Mesenchymal stem cell (in vitro differentiated cells and primary cell): ENCODE measurements at regions not wholly inside any gene's neighbourhood (a gene's known extent, or its start where the extent isn't known, plus 50 kb on each side); places are given as distances from the start of the nearest gene placed in this dataset.

ENCODE experiments used
- DNase-seq: peaks from one replicate; pipeline ENCODE4 v3.0.0-alpha.2; 2013
- H2AFZ ChIP-seq: one replicate; pipeline ENCODE4 v1.6.1; 2013; ENCODE audit warnings: low read depth, mild to moderate bottlenecking, control low read depth, inconsistent platforms, low read length, moderate library complexity
- H2AK5ac ChIP-seq: 2 replicates; pipeline ENCODE4 v1.6.1; 2013; ENCODE audit warnings: low read length, moderate library complexity, mild to moderate bottlenecking, inconsistent platforms; ENCODE audit not compliant: severe bottlenecking
- H2BK120ac ChIP-seq: one replicate; pipeline ENCODE4 v1.6.1; 2013; ENCODE audit warnings: low read depth, mild to moderate bottlenecking, inconsistent platforms, low read length, moderate library complexity
- H2BK12ac ChIP-seq, 2 experiments: one replicate each; pipeline ENCODE4 v1.6.1; 2013; ENCODE audit warnings: inconsistent platforms in 2 of 2, low read length in 2 of 2, mild to moderate bottlenecking in 2 of 2, moderate library complexity in 2 of 2, control low read depth in 1 of 2
- H2BK15ac ChIP-seq: one replicate; pipeline ENCODE4 v1.6.1; 2013; ENCODE audit warnings: mild to moderate bottlenecking, low read depth, inconsistent platforms; ENCODE audit not compliant: poor library complexity, severe bottlenecking
- H2BK5ac ChIP-seq: 2 replicates; pipeline ENCODE4 v1.6.1; 2013; ENCODE audit warnings: low read depth, mild to moderate bottlenecking, low read length, control low read depth, inconsistent platforms; ENCODE audit not compliant: poor library complexity, severe bottlenecking
- H3K14ac ChIP-seq, 2 experiments: one replicate each; pipeline ENCODE4 v1.6.1; 2013; ENCODE audit warnings: inconsistent platforms in 2 of 2, low read length in 2 of 2, control low read depth in 1 of 2, mild to moderate bottlenecking in 1 of 2, moderate library complexity in 1 of 2
- H3K18ac ChIP-seq, 2 experiments: one replicate each; pipeline ENCODE4 v1.6.1; 2013; ENCODE audit warnings: inconsistent platforms in 2 of 2, low read length in 2 of 2, control low read depth in 1 of 2, low read depth in 1 of 2, mild to moderate bottlenecking in 1 of 2
- H3K23ac ChIP-seq, 2 experiments: one replicate each; pipeline ENCODE4 v1.6.1; 2013; ENCODE audit warnings: inconsistent platforms in 2 of 2, low read length in 2 of 2, mild to moderate bottlenecking in 2 of 2, moderate library complexity in 2 of 2, control low read depth in 1 of 2
- H3K27ac ChIP-seq: 2 replicates; pipeline ENCODE4 v1.5.1; 2013; ENCODE audit warnings: mild to moderate bottlenecking, moderate library complexity, low read length, control low read depth, inconsistent platforms; ENCODE audit not compliant: poor library complexity, severe bottlenecking
- H3K27me3 ChIP-seq, 2 experiments: 2 replicates each; pipeline versions ENCODE4 v1.6.1 to v1.7.0; 2013; ENCODE audit warnings: low read length in 2 of 2, mild to moderate bottlenecking in 2 of 2, moderate library complexity in 2 of 2, control low read depth in 1 of 2, inconsistent platforms in 1 of 2; ENCODE audit not compliant: control insufficient read depth in 1 of 2, insufficient read depth in 1 of 2
- H3K36me3 ChIP-seq, 2 experiments: 2 replicates each; pipeline versions ENCODE4 v1.6.1 to v1.7.0; 2013; ENCODE audit warnings: low read length in 2 of 2, control low read depth in 1 of 2, inconsistent platforms in 1 of 2, low read depth in 1 of 2, mild to moderate bottlenecking in 1 of 2; ENCODE audit not compliant: insufficient read depth in 2 of 2, control insufficient read depth in 1 of 2
- H3K4ac ChIP-seq, 2 experiments: one replicate each; pipeline ENCODE4 v1.6.1; 2013; ENCODE audit warnings: inconsistent platforms in 2 of 2, low read length in 2 of 2, mild to moderate bottlenecking in 2 of 2, moderate library complexity in 2 of 2, control low read depth in 1 of 2, low read depth in 1 of 2
- H3K4me1 ChIP-seq: 2 replicates; pipeline ENCODE4 v1.6.1; 2013; ENCODE audit warnings: low read depth, low read length, control low read depth; ENCODE audit not compliant: control insufficient read depth, insufficient read depth
- H3K4me2 ChIP-seq: 2 replicates; pipeline ENCODE4 v1.6.1; 2013; ENCODE audit warnings: low read length, mild to moderate bottlenecking, inconsistent platforms; ENCODE audit not compliant: poor library complexity, severe bottlenecking
- H3K4me3 ChIP-seq, 2 experiments: 2 replicates each; pipeline versions ENCODE4 v1.5.1 to v1.7.0; 2013; ENCODE audit warnings: low read length in 2 of 2, mild to moderate bottlenecking in 2 of 2, control low read depth in 1 of 2, low read depth in 1 of 2; ENCODE audit not compliant: insufficient read depth in 1 of 2
- H3K79me1 ChIP-seq: replicated peaks from 2 replicates; pipeline ENCODE4 v1.6.1; 2013; ENCODE audit warnings: mild to moderate bottlenecking, control low read depth, low read length, inconsistent platforms; ENCODE audit not compliant: poor library complexity, severe bottlenecking
- H3K9ac ChIP-seq: 2 replicates; pipeline ENCODE4 v1.7.0; 2013; ENCODE audit warnings: mild to moderate bottlenecking, low read length, moderate library complexity
- H3K9me3 ChIP-seq: 2 replicates; pipeline ENCODE4 v1.7.0; 2013; ENCODE audit warnings: mild to moderate bottlenecking, low read length; ENCODE audit not compliant: control insufficient read depth
- H4K8ac ChIP-seq: one replicate; pipeline ENCODE4 v1.6.1; 2013; ENCODE audit warnings: inconsistent platforms, mild to moderate bottlenecking, low read length, moderate library complexity
- H4K91ac ChIP-seq: one replicate; pipeline ENCODE4 v1.6.1; 2013; ENCODE audit warnings: mild to moderate bottlenecking, low read length, inconsistent platforms
- WGBS: methylation state at CpG from one replicate; pipeline ENCODE4 v1.1.7; 2013; ENCODE audit warnings: mixed read lengths; 5-methylcytosine and 5-hydroxymethylcytosine counted together

- no peak overlapping the region for H2AK5ac ChIP-seq
- 81% methylated on average over 7 of the region's 7 CpGs for WGBS
- no peak overlapping the region for H2BK5ac ChIP-seq
- no peak overlapping the region for H3K18ac ChIP-seq
- no peak for DNase-seq
- H3K14ac ChIP-seq: no peak overlapping the region
- peaks cover 0 to 54% of the 10 kb centered on the region in 2 experiments for H3K27me3 ChIP-seq
- H3K23ac ChIP-seq: no peak overlapping the region
- no peak overlapping the region for H3K4me3 ChIP-seq
- H4K91ac ChIP-seq: no peak overlapping the region
- no peak overlapping the region for H2BK12ac ChIP-seq
- no peaks in the 10 kb centered on the region for H3K9me3 ChIP-seq
- H2AFZ ChIP-seq: no peak overlapping the region
- no peak overlapping the region for H4K8ac ChIP-seq
- H3K4me1 ChIP-seq: no peaks in the 10 kb centered on the region
- no peak overlapping the region for H2BK15ac ChIP-seq
- no peak overlapping the region for H3K4ac ChIP-seq
- no peak overlapping the region for H3K9ac ChIP-seq
- no peak overlapping the region for H3K27ac ChIP-seq
- H3K4me2 ChIP-seq: no peak overlapping the region
- no peaks in the 10 kb centered on the region for H3K79me1 ChIP-seq
- H2BK120ac ChIP-seq: no peak overlapping the region
- no peaks in the 10 kb centered on the region for H3K36me3 ChIP-seq
Observed at GRCh38 chr17:79299349-79299748, 224.7 kb downstream of the ENGASE start.

- Histone ChIP-seq H3K4me2 (no peak overlapping the region), H3K27me3 (peaks cover 0 to 55% of the 10 kb centered on the region in 2 experiments), H3K14ac (no peak overlapping the region), H3K23ac (no peak overlapping the region), H3K4me3 (no peak overlapping the region), H3K9ac (no peak overlapping the region), H2AK5ac (no peak overlapping the region), H4K8ac (no peak overlapping the region), H2BK5ac (no peak overlapping the region), H3K27ac (no peak overlapping the region), H3K4me1 (no peaks in the 10 kb centered on the region), H3K18ac (no peak overlapping the region), H2AFZ (no peak overlapping the region), H4K91ac (no peak overlapping the region), H3K36me3 (no peaks in the 10 kb centered on the region), H3K4ac (no peak overlapping the region), H2BK12ac (no peak overlapping the region), H3K79me1 (no peaks in the 10 kb centered on the region), H2BK15ac (no peak overlapping the region), H3K9me3 (no peaks in the 10 kb centered on the region), H2BK120ac (no peak overlapping the region)
- 87% methylated on average over 10 of the region's 12 CpGs for WGBS
- no peak for DNase-seq
Observed at GRCh38 chr17:79298799-79299198, 224.2 kb downstream of the ENGASE start.

GRCh38 chr17:79296243-79296642 is 221.6 kb downstream of the ENGASE start:
- H3K14ac ChIP-seq: no peak overlapping the region
- WGBS: 88% methylated on average over 7 of the region's 7 CpGs
- no peak overlapping the region for H3K4me2 ChIP-seq
- no peak overlapping the region for H3K4ac ChIP-seq
- H4K8ac ChIP-seq: no peak overlapping the region
- H3K4me3 ChIP-seq: no peak overlapping the region
- no peak overlapping the region for H3K23ac ChIP-seq
- no peak overlapping the region for H2AFZ ChIP-seq
- H3K27me3 ChIP-seq: peaks cover 0 to 47% of the 10 kb centered on the region in 2 experiments
- H3K9me3 ChIP-seq: no peaks in the 10 kb centered on the region
- H2BK5ac ChIP-seq: no peak overlapping the region
- H3K9ac ChIP-seq: no peak overlapping the region
- no peak overlapping the region for H2AK5ac ChIP-seq
- no peak overlapping the region for H2BK15ac ChIP-seq
- H2BK12ac ChIP-seq: no peak overlapping the region
- no peaks in the 10 kb centered on the region for H3K4me1 ChIP-seq
- H4K91ac ChIP-seq: no peak overlapping the region
- DNase-seq: no peak
- H3K36me3 ChIP-seq: no peaks in the 10 kb centered on the region
- H3K79me1 ChIP-seq: no peaks in the 10 kb centered on the region
- H3K27ac ChIP-seq: no peak overlapping the region
- no peak overlapping the region for H2BK120ac ChIP-seq
- H3K18ac ChIP-seq: no peak overlapping the region

- Histone ChIP-seq H3K14ac (no peak overlapping the region), H3K79me1 (no peaks in the 10 kb centered on the region)
Observed at GRCh38 chr17:79295307-79295706, 220.7 kb downstream of the ENGASE start.

More at GRCh38 chr17:79295307-79295706, 220.7 kb downstream of the ENGASE start:
- no peak overlapping the region for H3K18ac ChIP-seq
- no peak overlapping the region for H2BK120ac ChIP-seq
- no peak overlapping the region for H4K8ac ChIP-seq
- no peak overlapping the region for H2BK15ac ChIP-seq
- H3K27me3 ChIP-seq: peaks cover 0 to 47% of the 10 kb centered on the region in 2 experiments
- H3K9me3 ChIP-seq: no peaks in the 10 kb centered on the region
- no peak overlapping the region for H3K27ac ChIP-seq
- no peak overlapping the region for H2BK12ac ChIP-seq
- H3K4me1 ChIP-seq: no peaks in the 10 kb centered on the region
- no peak overlapping the region for H2AFZ ChIP-seq
- DNase-seq: no peak
- H3K4ac ChIP-seq: no peak overlapping the region
- H2AK5ac ChIP-seq: no peak overlapping the region
- no peak overlapping the region for H3K4me3 ChIP-seq
- H4K91ac ChIP-seq: no peak overlapping the region
- H3K36me3 ChIP-seq: no peaks in the 10 kb centered on the region
- no peak overlapping the region for H3K4me2 ChIP-seq
- no peak overlapping the region for H3K9ac ChIP-seq
- 65% methylated on average over 5 of the region's 6 CpGs for WGBS
- no peak overlapping the region for H3K23ac ChIP-seq
- no peak overlapping the region for H2BK5ac ChIP-seq
